ENCODE measurements at regions not wholly inside any gene's neighbourhood (a gene's known extent, or its start where the extent isn't known, plus 50 kb on each side); places are given as distances from the start of the nearest gene placed in this dataset.

- no peak for TF ChIP-seq CREM (IDR thresholded peaks at IDR 0.05; ENCODE audit: low read depth)
- no peak for TF ChIP-seq EZH2 (IDR thresholded peaks at IDR 0.05; ENCODE audit: borderline replicate concordance, control insufficient read depth, low read depth, low read length)
These were observed 164.1 kb downstream of the ID4 start (continued) for GRCh38 chr6:20001286-20001685.

DNA sequence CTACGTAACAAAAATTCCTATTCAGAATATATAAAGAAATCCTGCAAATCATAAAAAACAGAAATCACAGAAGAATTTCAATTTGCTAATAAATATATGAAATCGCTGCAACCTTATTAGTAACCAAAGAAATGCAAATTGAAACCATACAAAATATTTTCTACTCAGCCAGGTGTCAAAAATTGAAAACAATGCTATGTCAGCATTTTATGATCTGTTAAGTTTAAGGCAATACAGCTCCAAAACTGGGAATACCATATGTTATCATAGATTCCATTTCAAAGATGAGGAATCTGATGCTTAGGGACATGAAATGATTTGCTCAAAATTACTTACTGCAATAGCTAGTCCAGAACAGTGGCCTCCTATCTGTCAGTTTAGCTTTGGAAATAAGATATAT, 168.9 kb downstream of the ID4 start:
- Histone ChIP-seq H3K4me3 (no peak overlapping the region), H2AFZ (ENCODE audit: control insufficient read depth, low read depth, low read length) (no peak overlapping the region), H3K27ac (ENCODE audit: control insufficient read depth, insufficient read depth) (no peak overlapping the region), H3K27me3 (replicated peaks in 1 of 2; ENCODE audit: control insufficient read depth in 2 of 2, insufficient read depth in 2 of 2, low read length in 1 of 2) (no peaks in the 10 kb centered on the region), H4K20me1 (ENCODE audit: control insufficient read depth, insufficient read depth) (no peaks in the 10 kb centered on the region), H3K79me2 (ENCODE audit: control insufficient read depth, insufficient read depth, low read length) (no peaks in the 10 kb centered on the region), H3K36me3 (ENCODE audit: control insufficient read depth in 2 of 2, insufficient read depth in 2 of 2, low read length in 1 of 2) (no peaks in the 10 kb centered on the region), H3K9ac (ENCODE audit: control insufficient read depth, insufficient read depth, low read length) (no peak overlapping the region), H3K4me2 (ENCODE audit: control insufficient read depth, insufficient read depth) (no peak overlapping the region), H3K4me1 (ENCODE audit: control insufficient read depth, insufficient read depth, low read length) (no peaks in the 10 kb centered on the region), H3K9me3 (replicated peaks; ENCODE audit: control insufficient read depth, insufficient read depth, low read length) (peaks cover 1% of the 10 kb centered on the region; the same call in 1 of the 3 replicates)
- ChIA-PET RAD21 (ENCODE audit: unreplicated experiment) (no interaction called here), SMC1A (ENCODE audit: uncharacterized antibody, unreplicated experiment) (no interaction called here), CTCF (no interaction called here), POLR2A (no interaction called here)
- intact Hi-C loops (cut with micrococcal nuclease; ENCODE audit: unreplicated experiment) (no loop called here), in situ Hi-C loops (cut with MboI) (no loop called here)
- WGBS (ENCODE audit: insufficient coverage, insufficient replicate concordance, low lambda C conversion rate, missing lambda C conversion rate) = 14% methylated on average over 2 of the region's 2 CpGs
- DNase-seq (ENCODE audit: low read depth, low spot score) (no peak), ATAC-seq (no peak), FAIRE-seq (no peak)
- no TSS peak for BruUV-seq (replicated peaks)
- TF ChIP-seq RCOR1 (conservative IDR thresholded peaks at IDR 0.05; ENCODE audit: low read depth, low read length) (no peak), HCFC1 (IDR thresholded peaks at IDR 0.05; ENCODE audit: low read length) (no peak), NFXL1 (IDR thresholded peaks at IDR 0.05; ENCODE audit: borderline replicate concordance) (no peak), SRF (IDR thresholded peaks at IDR 0.05; ENCODE audit: low read depth in 2 of 2, low read length in 2 of 2) (no peak), FOXK2 (IDR thresholded peaks at IDR 0.05) (no peak), SMC3 (IDR thresholded peaks at IDR 0.05; ENCODE audit: borderline replicate concordance, low read length) (no peak), GATAD2B (conservative IDR thresholded peaks at IDR 0.05; ENCODE audit: low read depth) (no peak), GABPA (IDR thresholded peaks at IDR 0.05; ENCODE audit: low read depth) (no peak), PKNOX1 (IDR thresholded peaks at IDR 0.05) (no peak), RELB (IDR thresholded peaks at IDR 0.05; ENCODE audit: low read depth) (no peak), SMAD5 (IDR thresholded peaks at IDR 0.05; ENCODE audit: low read depth) (no peak), NFYB (IDR thresholded peaks at IDR 0.05; ENCODE audit: insufficient read depth, low read depth, low read length) (no peak), BCL11A (IDR thresholded peaks at IDR 0.05; ENCODE audit: low read depth, low read length) (no peak), RELA (IDR thresholded peaks at IDR 0.05; ENCODE audit: borderline replicate concordance, partially characterized antibody) (no peak), ZBED1 (IDR thresholded peaks at IDR 0.05; ENCODE audit: borderline replicate concordance) (no peak), RBBP5 (conservative IDR thresholded peaks at IDR 0.05) (no peak)
- TF ChIP-seq, protein P1, sequence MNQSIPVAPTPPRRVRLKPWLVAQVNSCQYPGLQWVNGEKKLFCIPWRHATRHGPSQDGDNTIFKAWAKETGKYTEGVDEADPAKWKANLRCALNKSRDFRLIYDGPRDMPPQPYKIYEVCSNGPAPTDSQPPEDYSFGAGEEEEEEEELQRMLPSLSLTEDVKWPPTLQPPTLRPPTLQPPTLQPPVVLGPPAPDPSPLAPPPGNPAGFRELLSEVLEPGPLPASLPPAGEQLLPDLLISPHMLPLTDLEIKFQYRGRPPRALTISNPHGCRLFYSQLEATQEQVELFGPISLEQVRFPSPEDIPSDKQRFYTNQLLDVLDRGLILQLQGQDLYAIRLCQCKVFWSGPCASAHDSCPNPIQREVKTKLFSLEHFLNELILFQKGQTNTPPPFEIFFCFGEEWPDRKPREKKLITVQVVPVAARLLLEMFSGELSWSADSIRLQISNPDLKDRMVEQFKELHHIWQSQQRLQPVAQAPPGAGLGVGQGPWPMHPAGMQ (IDR thresholded peaks at IDR 0.05; ENCODE audit: borderline replicate concordance) = no peak
- TF ChIP-seq, protein P2, sequence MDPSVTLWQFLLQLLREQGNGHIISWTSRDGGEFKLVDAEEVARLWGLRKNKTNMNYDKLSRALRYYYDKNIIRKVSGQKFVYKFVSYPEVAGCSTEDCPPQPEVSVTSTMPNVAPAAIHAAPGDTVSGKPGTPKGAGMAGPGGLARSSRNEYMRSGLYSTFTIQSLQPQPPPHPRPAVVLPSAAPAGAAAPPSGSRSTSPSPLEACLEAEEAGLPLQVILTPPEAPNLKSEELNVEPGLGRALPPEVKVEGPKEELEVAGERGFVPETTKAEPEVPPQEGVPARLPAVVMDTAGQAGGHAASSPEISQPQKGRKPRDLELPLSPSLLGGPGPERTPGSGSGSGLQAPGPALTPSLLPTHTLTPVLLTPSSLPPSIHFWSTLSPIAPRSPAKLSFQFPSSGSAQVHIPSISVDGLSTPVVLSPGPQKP (IDR thresholded peaks at IDR 0.05; ENCODE audit: low read depth, low read length) = no peak

All from GM12878 (cell line).